Fibroblast of villous mesenchyme (primary cell): ENCODE measurements at regions not wholly inside any gene's neighbourhood (a gene's known extent, or its start where the extent isn't known, plus 50 kb on each side); places are given as distances from the start of the nearest gene placed in this dataset.

Experiments
- DNase-seq: peaks from one replicate; pipeline ENCODE4 v3.0.0-alpha.2; 2010; ENCODE audit warnings: low read depth
- H3K4me3 ChIP-seq: 2 replicates; pipeline ENCODE4 v1.5.1; 2011; ENCODE audit warnings: low read depth, mild to moderate bottlenecking, low read length
- TF ChIP-seq, protein P1 (sequence below): IDR thresholded peaks from 2 replicates; pipeline ENCODE4 v1.5.1; 2012; ENCODE audit warnings: low read depth, mild to moderate bottlenecking, low read length; ENCODE audit not compliant: insufficient read depth

DNA sequence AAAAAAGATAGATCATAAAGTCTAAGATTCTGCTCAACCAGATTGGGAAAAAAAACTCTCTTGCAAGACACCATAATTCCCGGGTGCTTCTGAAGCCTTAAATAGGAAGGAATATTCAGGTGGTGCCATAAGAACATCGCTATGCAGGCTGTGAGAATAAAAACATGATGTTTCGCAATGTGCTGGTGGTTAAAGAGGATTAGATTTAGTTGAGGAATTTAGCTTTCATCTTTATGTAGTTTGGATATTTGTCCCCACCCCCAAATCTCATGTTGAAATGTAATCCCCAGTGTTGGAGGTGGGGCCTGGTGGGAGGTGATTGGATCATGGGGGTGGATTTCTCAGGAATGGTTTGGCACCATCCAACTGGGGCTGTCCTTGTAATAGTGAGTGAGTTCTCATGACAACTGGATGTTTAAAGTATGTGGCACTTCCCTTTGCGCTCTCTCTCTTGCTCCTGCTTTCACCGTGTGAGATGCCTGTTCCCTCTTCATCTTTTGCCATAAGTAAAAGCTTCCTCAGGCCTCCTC, 132.2 kb downstream of the AKAIN1 start:
- no peak for DNase-seq
- TF ChIP-seq, protein P1, sequence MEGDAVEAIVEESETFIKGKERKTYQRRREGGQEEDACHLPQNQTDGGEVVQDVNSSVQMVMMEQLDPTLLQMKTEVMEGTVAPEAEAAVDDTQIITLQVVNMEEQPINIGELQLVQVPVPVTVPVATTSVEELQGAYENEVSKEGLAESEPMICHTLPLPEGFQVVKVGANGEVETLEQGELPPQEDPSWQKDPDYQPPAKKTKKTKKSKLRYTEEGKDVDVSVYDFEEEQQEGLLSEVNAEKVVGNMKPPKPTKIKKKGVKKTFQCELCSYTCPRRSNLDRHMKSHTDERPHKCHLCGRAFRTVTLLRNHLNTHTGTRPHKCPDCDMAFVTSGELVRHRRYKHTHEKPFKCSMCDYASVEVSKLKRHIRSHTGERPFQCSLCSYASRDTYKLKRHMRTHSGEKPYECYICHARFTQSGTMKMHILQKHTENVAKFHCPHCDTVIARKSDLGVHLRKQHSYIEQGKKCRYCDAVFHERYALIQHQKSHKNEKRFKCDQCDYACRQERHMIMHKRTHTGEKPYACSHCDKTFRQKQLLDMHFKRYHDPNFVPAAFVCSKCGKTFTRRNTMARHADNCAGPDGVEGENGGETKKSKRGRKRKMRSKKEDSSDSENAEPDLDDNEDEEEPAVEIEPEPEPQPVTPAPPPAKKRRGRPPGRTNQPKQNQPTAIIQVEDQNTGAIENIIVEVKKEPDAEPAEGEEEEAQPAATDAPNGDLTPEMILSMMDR = no peak
- H3K4me3 ChIP-seq = no peak overlapping the region

DNA sequence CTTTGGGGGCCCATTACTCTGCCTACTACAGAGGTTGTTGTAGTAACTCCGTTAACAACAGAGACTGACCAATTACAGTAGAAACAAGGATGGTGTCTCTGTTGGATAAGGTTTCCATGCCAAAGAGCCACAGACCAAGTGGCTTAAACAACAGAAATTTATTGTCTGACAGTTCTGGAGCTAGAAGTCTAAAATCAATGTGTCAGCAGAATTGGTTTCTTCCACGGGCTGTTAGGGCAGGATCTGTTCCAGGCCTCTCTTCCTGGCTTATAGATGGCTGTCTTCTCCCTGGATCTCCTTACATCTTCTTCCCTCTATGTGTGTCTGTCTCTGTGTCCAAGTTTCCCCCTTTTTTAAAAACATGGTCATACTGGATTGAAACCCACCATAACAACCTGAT, 135.3 kb downstream of the AKAIN1 start:
- TF ChIP-seq, protein P1 = no peak
- H3K4me3 ChIP-seq = no peak overlapping the region
- no peak for DNase-seq

DNA sequence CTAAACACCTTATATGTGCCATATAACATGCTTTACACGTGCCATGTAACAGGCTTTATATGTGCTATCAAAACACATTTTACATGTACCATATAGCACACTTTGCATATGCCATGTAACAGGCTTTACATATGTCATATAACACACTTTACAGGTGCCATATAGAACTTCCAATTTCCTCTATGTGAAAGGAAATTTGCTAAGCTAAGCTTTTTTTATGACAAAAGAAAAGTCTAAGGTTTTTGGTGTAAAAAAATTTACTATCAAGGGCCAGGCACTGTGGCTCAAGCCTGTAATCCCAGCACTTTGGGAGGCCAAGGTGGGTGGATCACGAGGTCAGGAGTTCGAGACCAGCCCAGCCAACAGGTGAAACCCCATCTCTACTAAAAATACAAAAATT, 136.5 kb downstream of the AKAIN1 start:
- TF ChIP-seq, protein P1 = no peak
- H3K4me3 ChIP-seq = no peak overlapping the region
- DNase-seq = no peak

DNA sequence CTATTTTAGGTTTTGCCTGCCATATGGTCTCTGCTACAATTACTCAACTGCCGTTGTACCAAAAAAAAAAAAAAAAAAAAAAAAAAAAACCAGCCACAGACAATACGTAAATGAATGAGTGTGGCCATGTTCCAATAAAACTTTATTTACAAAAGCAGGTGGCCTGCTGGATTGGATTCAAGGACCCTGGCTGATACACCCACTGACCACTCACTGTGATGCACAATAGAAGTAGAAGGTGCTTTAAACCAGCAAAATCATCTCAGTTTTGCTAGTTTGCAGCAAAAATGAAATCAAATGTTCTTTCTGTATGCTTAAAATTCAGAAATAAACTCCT, 137.4 kb downstream of the AKAIN1 start:
- no peak for DNase-seq
- H3K4me3 ChIP-seq = no peak overlapping the region
- TF ChIP-seq, protein P1 = no peak

DNA sequence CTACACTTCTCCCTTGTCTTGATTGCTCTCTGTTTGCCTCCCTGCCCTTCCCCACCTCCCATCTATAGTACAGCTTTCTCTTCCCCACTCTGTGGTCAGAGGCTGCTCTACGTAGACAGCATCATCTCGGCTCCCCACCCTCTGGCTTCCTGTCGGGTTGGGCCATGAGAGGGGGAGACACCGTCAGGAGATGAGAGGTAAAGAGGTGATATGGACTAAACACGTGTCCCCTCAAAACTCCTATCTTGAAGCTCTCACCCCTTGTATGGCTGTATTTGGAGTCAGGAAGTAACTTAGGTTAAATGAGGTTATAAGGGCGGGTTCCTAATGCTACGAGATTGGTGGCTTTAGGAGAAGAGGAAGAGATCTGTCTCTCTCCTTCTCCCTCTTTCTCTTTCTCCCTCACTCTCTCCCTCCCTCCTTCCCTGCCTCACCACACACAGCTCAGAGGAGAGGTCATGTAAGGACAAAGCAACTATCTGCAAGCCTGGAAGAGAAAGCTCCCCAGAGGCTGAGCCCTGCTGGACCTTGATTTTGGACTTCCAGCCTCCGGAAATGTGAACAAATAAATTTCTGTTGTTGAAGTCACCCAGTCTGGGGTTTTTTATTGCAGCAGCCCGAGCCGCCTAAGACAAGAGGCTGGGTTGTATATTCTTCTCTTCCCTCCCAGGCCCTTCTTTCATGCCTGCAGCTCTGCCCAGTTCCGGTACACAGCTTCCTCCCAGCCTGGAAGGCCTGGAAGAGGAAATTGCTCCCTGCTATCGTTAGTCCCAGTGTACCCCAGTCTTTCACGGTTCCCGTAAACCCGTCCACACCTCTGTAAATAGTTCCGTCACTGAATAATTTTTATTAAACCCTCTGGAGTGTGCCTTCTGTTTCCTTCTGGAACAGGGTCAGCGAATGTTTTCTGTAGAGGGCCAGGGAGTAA, 138.0 kb downstream of the AKAIN1 start:
- TF ChIP-seq, protein P1 = no peak
- no peak overlapping the region for H3K4me3 ChIP-seq
- DNase-seq = no peak

DNA sequence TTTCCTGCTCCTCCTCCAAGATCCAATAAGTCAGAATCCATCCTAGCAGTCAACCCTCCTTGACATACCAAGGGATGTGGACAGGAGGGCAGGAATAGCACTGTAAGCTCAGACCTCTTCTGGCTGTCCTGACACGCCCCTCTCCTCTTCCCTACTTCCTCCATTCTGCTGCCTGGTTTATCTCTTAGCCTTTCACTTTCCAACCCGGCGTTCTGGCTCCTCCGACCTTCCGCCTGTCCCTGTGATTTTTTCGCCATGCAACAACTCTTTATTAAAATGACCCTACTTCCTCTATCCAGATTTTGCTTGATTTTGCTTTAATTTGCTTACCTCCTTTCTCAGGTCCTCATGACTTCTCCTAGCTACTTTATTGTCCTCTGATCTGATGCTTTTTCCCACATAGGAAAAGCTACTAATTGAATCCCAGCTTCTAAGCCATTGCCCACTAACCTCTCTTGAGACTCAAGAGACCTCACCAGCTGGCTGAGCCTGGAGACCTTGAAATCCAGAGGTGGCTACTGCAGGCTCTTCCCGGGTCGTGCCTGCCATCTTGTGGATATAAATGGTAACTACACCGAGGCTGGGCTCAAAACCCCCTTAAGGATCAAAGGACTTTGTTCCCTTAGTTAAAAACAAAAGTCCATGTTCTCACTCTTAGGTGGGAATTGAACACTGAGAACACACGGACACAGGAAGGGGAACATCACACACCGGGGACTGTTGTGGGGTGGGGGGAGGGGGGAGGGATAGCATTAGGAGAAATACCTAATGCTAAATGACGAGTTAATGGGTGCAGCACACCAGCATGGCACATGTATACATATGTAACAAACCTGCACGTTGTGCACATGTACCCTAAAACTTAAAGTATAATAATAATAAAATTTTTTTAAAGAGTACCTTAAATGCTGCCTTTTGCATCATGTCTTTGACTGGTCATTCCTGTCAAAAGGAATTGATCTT, 139.4 kb downstream of the AKAIN1 start:
- TF ChIP-seq, protein P1 = peak; percentile 69
- no peak overlapping the region for H3K4me3 ChIP-seq
- DNase-seq = peak; percentile 37
